H9 (cell line): ENCODE measurements at regions not wholly inside any gene's neighbourhood (a gene's known extent, or its start where the extent isn't known, plus 50 kb on each side); places are given as distances from the start of the nearest gene placed in this dataset.

Source experiments
- DNase-seq: peaks from one replicate; pipeline ENCODE4 v3.0.0-alpha.2; 2017
- H2AFZ ChIP-seq: one replicate; pipeline ENCODE4 v1.6.1; 2013; ENCODE audit warnings: mild to moderate bottlenecking, low read length, control low read depth, moderate library complexity
- H2AK5ac ChIP-seq: 2 replicates; pipeline ENCODE4 v1.6.1; 2013; ENCODE audit warnings: low read length, control low read depth, mixed read lengths; ENCODE audit not compliant: insufficient read length
- H2BK120ac ChIP-seq: one replicate; pipeline ENCODE4 v1.6.1; 2013; ENCODE audit warnings: low read depth, mild to moderate bottlenecking, low read length, control low read depth, inconsistent platforms; ENCODE audit not compliant: poor library complexity, severe bottlenecking
- H2BK12ac ChIP-seq: 2 replicates; pipeline ENCODE4 v1.6.1; 2013; ENCODE audit warnings: low read length, control low read depth, mixed read lengths, low read depth; ENCODE audit not compliant: insufficient read length
- H2BK15ac ChIP-seq: 2 replicates; pipeline ENCODE4 v1.6.1; 2013; ENCODE audit warnings: low read depth, low read length, control low read depth
- H2BK20ac ChIP-seq: one replicate; pipeline ENCODE4 v1.6.1; 2013; ENCODE audit warnings: low read depth, mild to moderate bottlenecking, low read length, control low read depth, inconsistent platforms; ENCODE audit not compliant: poor library complexity, severe bottlenecking
- H2BK5ac ChIP-seq: 2 replicates; pipeline ENCODE4 v1.6.1; 2013; ENCODE audit warnings: low read length, control low read depth, mixed read lengths; ENCODE audit not compliant: insufficient read length
- H3K14ac ChIP-seq: 2 replicates; pipeline ENCODE4 v1.6.1; 2013; ENCODE audit warnings: low read length, control low read depth; ENCODE audit not compliant: insufficient read depth
- H3K18ac ChIP-seq: 2 replicates; pipeline ENCODE4 v1.6.1; 2013; ENCODE audit warnings: low read depth, mild to moderate bottlenecking, mixed read lengths, low read length, control low read depth; ENCODE audit not compliant: insufficient read length
- H3K23ac ChIP-seq: 2 replicates; pipeline ENCODE4 v1.6.1; 2013; ENCODE audit warnings: low read length, control low read depth, mixed read lengths, low read depth; ENCODE audit not compliant: insufficient read length
- H3K23me2 ChIP-seq: 2 replicates; pipeline ENCODE4 v1.6.1; 2013; ENCODE audit warnings: low read depth, mild to moderate bottlenecking, mixed read lengths, low read length, control low read depth; ENCODE audit not compliant: insufficient read length, poor library complexity, severe bottlenecking
- H3K27ac ChIP-seq: 2 replicates; pipeline ENCODE4 v1.5.1; 2013; ENCODE audit warnings: low read length, control low read depth, mixed read lengths, low read depth; ENCODE audit not compliant: insufficient read length
- H3K27me3 ChIP-seq: 2 replicates; pipeline ENCODE4 v1.6.1; 2013; ENCODE audit warnings: low read length, control low read depth, inconsistent platforms; ENCODE audit not compliant: insufficient read depth
- H3K4ac ChIP-seq: 2 replicates; pipeline ENCODE4 v1.6.1; 2013; ENCODE audit warnings: low read depth, mild to moderate bottlenecking, control low read depth, inconsistent platforms, low read length, moderate library complexity
- H3K4me1 ChIP-seq: 2 replicates; pipeline ENCODE4 v1.6.1; 2013; ENCODE audit warnings: low read length, control low read depth, inconsistent platforms; ENCODE audit not compliant: insufficient read depth
- H3K4me2 ChIP-seq: 2 replicates; pipeline ENCODE4 v1.6.1; 2013; ENCODE audit warnings: low read length, control low read depth, mixed read lengths; ENCODE audit not compliant: insufficient read length, insufficient read depth
- H3K56ac ChIP-seq: 2 replicates; pipeline ENCODE4 v1.6.1; 2013; ENCODE audit warnings: low read depth, mild to moderate bottlenecking, mixed read lengths, low read length, control low read depth; ENCODE audit not compliant: insufficient read length
- H3K79me1 ChIP-seq: 2 replicates; pipeline ENCODE4 v1.6.1; 2013; ENCODE audit warnings: low read depth, mild to moderate bottlenecking, moderate library complexity, low read length, control low read depth, inconsistent platforms; ENCODE audit not compliant: insufficient read depth, poor library complexity, severe bottlenecking
- H3K79me2 ChIP-seq: 2 replicates; pipeline ENCODE4 v1.6.1; 2013; ENCODE audit warnings: low read length, control low read depth, inconsistent platforms; ENCODE audit not compliant: insufficient read depth
- H3K9ac ChIP-seq: 2 replicates; pipeline ENCODE4 v1.6.1; 2013; ENCODE audit warnings: low read length, control low read depth, mixed read lengths; ENCODE audit not compliant: insufficient read length; ENCODE audit errors: extremely low read depth
- H3K9me3 ChIP-seq: one replicate; pipeline ENCODE4 v1.6.1; 2013; ENCODE audit warnings: low read depth, low read length, inconsistent platforms; ENCODE audit not compliant: control insufficient read depth
- H3T11ph ChIP-seq: one replicate; pipeline ENCODE4 v1.6.1; 2013; ENCODE audit warnings: mild to moderate bottlenecking, low read length, control low read depth, inconsistent platforms
- H4K20me1 ChIP-seq: one replicate; pipeline ENCODE4 v1.6.1; 2013; ENCODE audit not compliant: control insufficient read depth, insufficient read length, insufficient read depth
- H4K5ac ChIP-seq: 2 replicates; pipeline ENCODE4 v1.6.1; 2013; ENCODE audit warnings: low read depth, mild to moderate bottlenecking, mixed read lengths, low read length, control low read depth; ENCODE audit not compliant: insufficient read length
- H4K8ac ChIP-seq: replicated peaks from 2 replicates; pipeline ENCODE4 v1.6.1; 2013; ENCODE audit warnings: low read length, control low read depth, mixed read lengths, low read depth; ENCODE audit not compliant: insufficient read length
- H4K91ac ChIP-seq: 2 replicates; pipeline ENCODE4 v1.6.1; 2013; ENCODE audit warnings: low read depth, mild to moderate bottlenecking, moderate library complexity, mixed read lengths, low read length, control low read depth; ENCODE audit not compliant: insufficient read length
- H3K27ac Mint-ChIP-seq, 3 experiments: 2 replicates in 2 of 3; 3 replicates in 1 of 3; pipeline ENCODE4 v1.8.0; 2020 to 2021; ENCODE audit warnings: mixed read lengths in 3 of 3, mild to moderate bottlenecking in 1 of 3, moderate library complexity in 1 of 3
- H3K27me3 Mint-ChIP-seq: 2 replicates; pipeline ENCODE4 v1.8.0; 2021; ENCODE audit warnings: low read depth, mild to moderate bottlenecking, moderate library complexity, mixed read lengths
- H3K36me3 Mint-ChIP-seq, 3 experiments: 2 replicates in 2 of 3; 3 replicates in 1 of 3; pipeline ENCODE4 v1.8.0; 2020 to 2021; ENCODE audit warnings: low read depth in 3 of 3, mixed read lengths in 3 of 3; ENCODE audit not compliant: insufficient read depth in 1 of 3
- H3K4me1 Mint-ChIP-seq, 2 experiments: 2 replicates each; pipeline ENCODE4 v1.8.0; 2020; ENCODE audit warnings: mixed read lengths in 2 of 2
- H3K4me3 Mint-ChIP-seq, 2 experiments: 2 replicates in 1 of 2; 3 replicates in 1 of 2; pipeline ENCODE4 v1.8.0; 2020 to 2021; ENCODE audit warnings: mild to moderate bottlenecking in 2 of 2, mixed read lengths in 2 of 2, moderate library complexity in 1 of 2
- H3K9me3 Mint-ChIP-seq, 2 experiments: 2 replicates in 1 of 2; 3 replicates in 1 of 2; pipeline ENCODE4 v1.8.0; 2020; ENCODE audit warnings: mild to moderate bottlenecking in 2 of 2, mixed read lengths in 2 of 2, moderate library complexity in 1 of 2
- CTCF ChIP-seq: fragments of 200-600 bp; sonication (generic); conservative IDR thresholded peaks from 3 replicates; pipeline ENCODE4 v1.8.0; 2021; ENCODE audit warnings: antibody characterized with exemption, mild to moderate bottlenecking
- WGBS: extraction: QIAGEN DNeasy Blood & Tissue Kit; methylation state at CpG from one replicate; pipeline ENCODE4 v1.1.7; 2013; ENCODE audit warnings: missing lambda C conversion rate, low lambda C conversion rate, mixed read lengths; ENCODE audit not compliant: insufficient read length; ENCODE audit errors: extremely low coverage; 5-methylcytosine and 5-hydroxymethylcytosine counted together

- no peak overlapping the region for H2AK5ac ChIP-seq
- no peak for TF ChIP-seq CTCF
- Mint-ChIP-seq H3K4me3 (no peak overlapping the region), H3K4me1 (peaks cover 7 to 8% of the 10 kb centered on the region in 2 experiments), H3K27ac (no peak overlapping the region), H3K36me3 (peaks cover 0 to 5% (median 0%) of the 10 kb centered on the region in 3 experiments; a peak in 2 of 7 replicates), H3K27me3 (peaks cover 13% of the 10 kb centered on the region), H3K9me3 (peaks cover 0 to 10% of the 10 kb centered on the region in 2 experiments; a peak in 3 of 5 replicates)
- H3K23me2 ChIP-seq = no peaks in the 10 kb centered on the region
- H4K91ac ChIP-seq = no peak overlapping the region
- no peak overlapping the region for H2BK15ac ChIP-seq
- H3K27me3 ChIP-seq = no peaks in the 10 kb centered on the region
- no peaks in the 10 kb centered on the region for H3K79me1 ChIP-seq
- H4K5ac ChIP-seq = no peak overlapping the region
- H3K9me3 ChIP-seq = no peaks in the 10 kb centered on the region
- H3K9ac ChIP-seq = no peak overlapping the region
- no peak overlapping the region for H2BK12ac ChIP-seq
- no peak overlapping the region for H2BK20ac ChIP-seq
- no peak overlapping the region for H3K56ac ChIP-seq
- no peak overlapping the region for H3K4me2 ChIP-seq
- no CpG with 5 or more reads among the region's 14 CpGs for WGBS
- no peak overlapping the region for H2BK5ac ChIP-seq
- H4K20me1 ChIP-seq = no peaks in the 10 kb centered on the region
- H3K27ac ChIP-seq = no peak overlapping the region
- no peak overlapping the region for H2AFZ ChIP-seq
- no peak overlapping the region for H3K14ac ChIP-seq
- no peak for DNase-seq
- no peak overlapping the region for H2BK120ac ChIP-seq
- no peak overlapping the region for H3K4ac ChIP-seq
- no peak overlapping the region for H3K23ac ChIP-seq
- H4K8ac ChIP-seq = no peak overlapping the region
- no peak overlapping the region for H3T11ph ChIP-seq
- H3K18ac ChIP-seq = no peak overlapping the region
- no peaks in the 10 kb centered on the region for H3K4me1 ChIP-seq
- no peaks in the 10 kb centered on the region for H3K79me2 ChIP-seq
Measured at GRCh38 chr1:22296701-22297591, 154.0 kb upstream of the WNT4 start.
